ENCODE measurements at regions not wholly inside any gene's neighbourhood (a gene's known extent, or its start where the extent isn't known, plus 50 kb on each side); places are given as distances from the start of the nearest gene placed in this dataset.
"Not testable (repeated sequence)": the region's sequence is repeated elsewhere in the genome, so short reads cannot be mapped to it uniquely, and the experiment has no call there.

- DNase-seq (ENCODE audit: low read depth) = peak; percentile 10
These were observed 998.8 kb downstream of the MAT2B start for GRCh38 chr5:164504141-164504772.

DNA sequence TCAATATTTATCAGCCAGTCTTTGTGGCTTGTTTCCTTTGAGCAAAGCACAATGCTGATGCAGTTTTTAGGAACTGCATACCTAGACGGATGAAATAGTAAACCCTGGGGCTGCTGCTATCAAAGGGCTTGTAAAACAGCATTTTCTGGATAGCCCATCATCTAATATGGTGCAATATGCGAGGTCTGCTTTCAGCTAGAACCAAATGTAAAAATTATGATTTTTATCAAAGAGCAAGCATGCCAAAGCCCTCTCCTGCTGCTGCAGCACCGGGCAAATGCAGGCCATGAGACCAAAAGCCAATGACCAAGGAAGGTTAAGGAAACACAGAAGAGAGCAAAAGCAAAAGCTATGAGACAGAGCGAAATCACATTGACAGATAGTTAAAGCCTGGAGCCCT, 1000.4 kb downstream of the MAT2B start:
- no peak for DNase-seq (ENCODE audit: low read depth)

DNA sequence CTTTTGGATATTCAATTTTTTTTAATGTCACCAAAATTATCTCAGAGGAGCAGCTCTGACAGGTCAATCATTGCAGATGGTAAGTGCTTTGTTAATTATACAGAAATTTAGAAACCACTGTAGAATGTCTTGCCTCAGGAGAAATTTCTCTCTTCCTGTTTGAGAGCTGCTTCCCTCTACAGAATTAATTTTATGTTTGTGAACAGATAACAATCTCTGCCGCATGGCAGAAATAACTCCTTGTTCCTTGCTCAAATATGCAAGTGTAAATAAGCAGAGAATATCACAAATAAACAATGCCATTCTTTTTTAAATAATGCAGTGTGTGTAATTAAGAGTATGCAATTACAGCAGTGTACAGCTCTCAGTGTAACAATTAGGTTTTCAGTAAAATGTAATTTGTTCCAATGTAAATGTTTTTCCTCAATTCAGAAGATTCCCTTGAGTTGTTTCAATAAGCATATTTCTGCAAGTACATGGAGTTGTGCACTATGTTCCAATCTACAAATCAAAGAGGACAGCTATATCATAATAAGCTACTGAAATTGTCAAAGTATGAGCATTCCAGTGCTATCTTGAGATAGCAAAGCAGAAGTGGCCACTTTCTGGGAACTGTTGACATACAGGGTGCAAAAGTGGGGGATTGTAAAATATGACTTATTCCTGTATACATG, 1012.8 kb downstream of the MAT2B start:
- DNase-seq (ENCODE audit: low read depth) = no peak

GRCh38 chr5:164518741-164519080, 1013.3 kb downstream of the MAT2B start:
- DNase-seq (ENCODE audit: low read depth) = no peak

DNA sequence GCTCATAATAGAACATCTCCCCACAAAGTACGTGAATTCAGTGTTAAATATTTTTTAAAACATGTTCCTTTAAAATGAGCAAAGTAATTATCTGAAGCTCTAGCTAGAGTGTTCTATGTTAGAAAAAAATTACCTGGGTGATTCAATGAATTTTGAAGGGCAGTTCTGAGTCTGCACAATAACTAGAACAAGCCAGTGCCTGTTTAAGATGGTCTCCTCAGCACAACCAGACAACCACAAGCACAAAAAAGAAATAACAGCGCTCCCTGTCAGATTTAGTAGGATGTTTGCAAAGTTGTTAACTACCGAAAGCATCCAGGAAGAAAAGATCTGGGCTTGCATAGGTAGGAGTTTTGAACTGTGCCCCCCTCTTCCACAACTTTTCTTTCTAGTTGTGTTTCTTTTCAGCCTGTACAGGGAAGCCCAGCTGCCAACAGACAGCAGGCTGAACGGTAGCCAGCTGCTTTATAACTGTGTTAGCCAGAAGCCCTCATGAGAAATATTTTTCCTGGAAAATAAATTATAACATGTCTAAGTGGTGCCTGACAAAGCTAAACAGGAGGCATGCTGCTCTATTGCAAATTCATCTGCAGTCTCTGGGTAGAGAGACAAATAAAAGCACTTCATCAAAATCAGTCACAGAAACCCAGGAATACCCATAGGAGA, 1026.9 kb downstream of the MAT2B start:
- no peak for DNase-seq (ENCODE audit: low read depth)

- not testable (repeated sequence) for DNase-seq (ENCODE audit: low read depth)
These were observed 1028.0 kb downstream of the MAT2B start for GRCh38 chr5:164533426-164533825.

DNA sequence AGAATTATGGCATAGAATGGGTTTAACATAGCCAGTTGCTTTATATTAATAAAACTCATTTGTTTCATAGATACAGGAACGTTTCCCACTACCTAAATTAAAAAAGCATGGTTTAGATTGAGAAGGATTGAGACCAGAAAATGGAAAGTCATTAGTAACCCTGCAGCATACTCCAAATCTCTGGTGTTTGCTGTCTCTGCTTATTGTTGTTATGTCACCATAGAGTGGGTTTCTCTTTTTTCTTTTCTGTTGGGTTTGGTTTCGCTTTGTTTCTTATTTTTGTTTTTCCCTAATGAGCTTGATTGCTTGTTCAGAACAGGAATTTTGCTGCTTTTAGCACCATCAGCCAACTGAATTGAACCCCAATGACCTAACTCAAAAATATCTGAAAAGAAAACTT, 1034.8 kb downstream of the MAT2B start:
- DNase-seq (ENCODE audit: low read depth) = no peak

- DNase-seq (ENCODE audit: low read depth) = no peak
These were observed 1040.1 kb downstream of the MAT2B start for GRCh38 chr5:164545507-164545906.

DNA sequence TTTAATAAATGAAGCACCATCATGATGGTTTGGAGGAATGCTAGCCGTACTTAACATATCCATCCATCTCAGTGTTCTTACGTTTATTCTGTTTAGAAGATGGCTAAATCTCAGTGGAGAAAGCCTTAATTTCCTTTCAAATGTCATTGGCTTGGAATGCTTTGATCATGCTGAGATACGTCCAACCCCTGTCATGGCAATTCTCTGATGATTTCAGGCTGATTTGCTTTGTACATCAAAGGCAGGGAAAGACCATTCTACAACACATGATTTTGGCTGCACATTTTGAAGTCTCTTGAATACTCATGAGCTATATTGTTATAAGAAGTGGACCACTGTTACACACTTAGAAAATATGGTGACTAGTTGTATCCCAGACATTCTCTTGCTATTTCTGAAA, 1048.4 kb downstream of the MAT2B start:
- DNase-seq (ENCODE audit: low read depth) = no peak

DNA sequence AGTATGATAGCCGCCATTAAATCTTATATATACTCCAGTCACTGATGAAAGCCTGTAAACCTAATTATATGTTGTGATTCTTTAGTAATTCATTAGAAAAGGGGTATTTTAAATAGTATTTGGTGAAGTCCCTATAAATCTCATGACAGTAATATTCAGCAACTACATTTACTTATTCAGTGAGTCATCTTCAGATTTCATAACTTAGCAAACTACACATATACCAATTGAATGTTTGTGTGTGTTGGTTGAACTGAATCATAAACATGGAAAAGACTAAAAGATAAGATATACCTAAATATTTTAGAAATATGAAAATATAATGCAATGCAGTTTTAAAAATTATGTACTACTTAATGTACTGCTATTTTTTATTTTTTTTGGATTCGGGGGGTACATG, 1050.4 kb downstream of the MAT2B start:
- DNase-seq (ENCODE audit: low read depth) = no peak

- DNase-seq (ENCODE audit: low read depth) = no peak
These were observed 1054.8 kb downstream of the MAT2B start for GRCh38 chr5:164560216-164560615.

- no peak for DNase-seq (ENCODE audit: low read depth)
These were observed 1056.8 kb downstream of the MAT2B start for GRCh38 chr5:164561933-164562872.

DNA sequence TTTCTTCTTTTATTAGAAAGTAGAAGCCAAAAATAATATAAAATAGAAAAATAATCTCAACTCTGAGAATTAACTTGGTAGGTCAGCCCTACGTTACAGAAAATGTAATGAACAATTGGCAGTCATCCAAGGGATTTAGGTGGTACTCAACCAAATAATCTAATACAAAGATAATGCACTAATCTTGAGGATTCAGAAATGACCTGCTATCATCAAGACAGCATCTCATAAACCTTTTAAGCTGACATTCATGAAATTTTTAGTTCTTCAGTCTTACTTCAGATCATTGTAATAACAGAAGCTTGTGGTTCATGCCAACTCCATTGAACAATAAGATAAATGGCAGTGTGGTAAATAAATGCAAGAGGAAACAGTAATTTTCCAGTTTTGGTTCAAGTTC, 1058.0 kb downstream of the MAT2B start:
- DNase-seq (ENCODE audit: low read depth) = no peak

DNA sequence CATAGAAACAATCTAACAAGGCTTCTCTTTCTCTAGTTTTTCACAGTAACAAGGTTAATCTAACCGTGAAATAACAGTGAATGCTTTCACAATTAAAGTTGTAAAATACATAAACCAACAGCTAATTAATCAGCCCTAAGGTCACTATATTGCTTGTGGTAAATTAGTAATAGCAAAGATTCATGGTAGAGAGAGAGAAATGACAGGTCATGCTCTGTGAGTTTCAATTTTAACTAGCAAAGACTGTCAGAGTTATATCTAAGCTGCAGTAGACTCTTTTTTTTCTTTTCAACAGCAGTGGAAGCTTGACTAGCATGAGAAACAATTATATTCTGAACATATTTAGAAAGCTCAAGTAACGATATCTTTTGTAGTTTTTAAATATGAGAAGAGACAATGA, 1068.0 kb downstream of the MAT2B start:
- DNase-seq (ENCODE audit: low read depth) = no peak

GRCh38 chr5:164577201-164577600, 1071.8 kb downstream of the MAT2B start:
- no peak for DNase-seq (ENCODE audit: low read depth)

GRCh38 chr5:164577742-164578141, 1072.3 kb downstream of the MAT2B start:
- no peak for DNase-seq (ENCODE audit: low read depth)

GRCh38 chr5:164578401-164578800, 1073.0 kb downstream of the MAT2B start:
- DNase-seq (ENCODE audit: low read depth) = no peak

DNA sequence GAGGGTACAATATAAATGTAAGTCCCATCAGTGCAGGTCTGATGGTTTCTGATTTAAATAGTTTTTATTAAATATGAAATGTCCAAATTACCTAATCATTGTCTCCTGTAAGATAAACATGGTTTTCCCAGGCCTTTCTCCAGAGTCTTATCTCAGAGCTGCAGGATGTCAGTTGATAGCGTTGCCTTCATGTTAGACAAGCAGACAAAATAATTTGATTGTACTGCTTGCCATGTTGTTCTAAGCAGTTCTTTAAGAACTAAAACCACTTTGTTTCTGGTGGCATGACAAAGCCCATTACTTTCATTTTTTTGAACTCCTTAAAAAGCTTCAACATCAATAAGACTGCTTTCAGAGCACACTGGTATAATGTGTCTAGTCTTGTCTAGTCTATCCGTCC, 1073.5 kb downstream of the MAT2B start:
- no peak for DNase-seq (ENCODE audit: low read depth)

DNA sequence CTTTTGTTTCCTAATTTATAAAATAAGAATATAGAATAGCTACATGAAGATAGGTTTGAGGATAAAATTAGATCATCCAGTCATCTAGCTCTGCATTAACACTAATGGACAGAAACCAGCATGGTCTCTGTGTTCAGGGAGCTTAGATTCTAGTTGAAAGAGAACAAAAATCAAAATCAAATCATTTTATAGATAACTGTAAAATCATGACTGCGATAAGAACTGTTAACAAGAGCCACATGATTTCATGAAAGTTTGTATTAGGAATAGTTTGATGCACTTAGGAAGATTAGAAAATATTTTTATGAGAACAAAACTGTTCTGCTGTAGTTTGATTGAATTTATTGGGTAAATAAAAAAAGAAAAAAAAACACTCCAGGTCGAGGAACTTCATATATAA, 1074.7 kb downstream of the MAT2B start:
- no peak for DNase-seq (ENCODE audit: low read depth)

GRCh38 chr5:164581889-164582288, 1076.5 kb downstream of the MAT2B start:
- no peak for DNase-seq (ENCODE audit: low read depth)

DNA sequence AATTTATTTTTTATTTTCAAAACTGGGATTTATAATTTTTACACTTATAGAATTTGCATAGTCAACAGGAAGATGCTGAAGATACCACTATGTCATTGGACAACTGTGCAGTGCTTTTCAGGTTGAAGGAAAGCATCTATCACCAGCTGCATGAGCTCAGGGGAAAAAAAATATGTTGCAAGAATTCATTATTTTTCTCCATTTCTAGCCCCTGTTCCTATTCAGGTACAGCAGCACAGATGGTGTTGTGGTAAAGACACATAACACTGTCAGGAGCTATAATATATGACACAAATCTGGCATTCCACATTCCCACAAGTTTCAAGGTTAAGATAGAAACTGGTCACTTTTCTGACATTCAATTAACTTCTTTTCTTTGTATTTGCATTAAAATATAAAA, 1088.6 kb downstream of the MAT2B start:
- no peak for DNase-seq (ENCODE audit: low read depth)

GRCh38 chr5:164597293-164597900, 1092.0 kb downstream of the MAT2B start:
- DNase-seq (ENCODE audit: low read depth) = no peak

Measured in GM04504 (cell line).